ENCODE measurements at regions not wholly inside any gene's neighbourhood (a gene's known extent, or its start where the extent isn't known, plus 50 kb on each side); places are given as distances from the start of the nearest gene placed in this dataset.

- no peaks in the 10 kb centered on the region for H3K4me1 Mint-ChIP-seq (ENCODE audit: low read depth)
- no peaks in the 10 kb centered on the region for H3K36me3 Mint-ChIP-seq (ENCODE audit: insufficient read depth)
- H3K9me3 Mint-ChIP-seq (ENCODE audit: low read depth) = no peaks in the 10 kb centered on the region
Measured at GRCh38 chr7:26609082-26609481, 255.3 kb downstream of the SKAP2 start.

GRCh38 chr7:26609532-26609931 is 254.9 kb downstream of the SKAP2 start:
- Mint-ChIP-seq H3K36me3 (ENCODE audit: insufficient read depth) (no peaks in the 10 kb centered on the region), H3K4me1 (ENCODE audit: low read depth) (no peaks in the 10 kb centered on the region), H3K27ac (no peak overlapping the region), H3K4me3 (ENCODE audit: low read depth) (no peak overlapping the region), H3K9me3 (ENCODE audit: low read depth) (no peaks in the 10 kb centered on the region), H3K27me3 (peaks cover 28% of the 10 kb centered on the region)
- TF ChIP-seq CTCF (IDR thresholded peaks at IDR 0.05; ENCODE audit: unreplicated experiment) = no peak
- no peak for DNase-seq (ENCODE audit: low spot score, unreplicated experiment)

More at GRCh38 chr7:26609082-26609481, 255.3 kb downstream of the SKAP2 start:
- H3K27me3 Mint-ChIP-seq = peaks cover 28% of the 10 kb centered on the region
- no peak for TF ChIP-seq CTCF (IDR thresholded peaks at IDR 0.05; ENCODE audit: unreplicated experiment)
- H3K4me3 Mint-ChIP-seq (ENCODE audit: low read depth) = no peak overlapping the region
- DNase-seq (ENCODE audit: low spot score, unreplicated experiment) = no peak
- H3K27ac Mint-ChIP-seq = no peak overlapping the region

- H3K27me3 Mint-ChIP-seq = peaks cover 29% of the 10 kb centered on the region
- no peak overlapping the region for H3K27ac Mint-ChIP-seq
- no peak for TF ChIP-seq CTCF (IDR thresholded peaks at IDR 0.05; ENCODE audit: unreplicated experiment)
- no peak overlapping the region for H3K4me3 Mint-ChIP-seq (ENCODE audit: low read depth)
- DNase-seq (ENCODE audit: low spot score, unreplicated experiment) = no peak
- H3K4me1 Mint-ChIP-seq (ENCODE audit: low read depth) = no peaks in the 10 kb centered on the region
- peaks cover 3% of the 10 kb centered on the region for H3K9me3 Mint-ChIP-seq (ENCODE audit: low read depth)
- H3K36me3 Mint-ChIP-seq (ENCODE audit: insufficient read depth) = no peaks in the 10 kb centered on the region
Measured at GRCh38 chr7:26612742-26613141, 251.6 kb downstream of the SKAP2 start.

GRCh38 chr7:26614503-26614902 is 249.9 kb downstream of the SKAP2 start:
- Mint-ChIP-seq H3K27me3 (peaks cover 29% of the 10 kb centered on the region), H3K4me1 (ENCODE audit: low read depth) (peaks cover 2% of the 10 kb centered on the region), H3K4me3 (ENCODE audit: low read depth) (no peak overlapping the region), H3K9me3 (ENCODE audit: low read depth) (peaks cover 3% of the 10 kb centered on the region), H3K27ac (no peak overlapping the region), H3K36me3 (ENCODE audit: insufficient read depth) (no peaks in the 10 kb centered on the region)
- no peak for DNase-seq (ENCODE audit: low spot score, unreplicated experiment)
- TF ChIP-seq CTCF (IDR thresholded peaks at IDR 0.05; ENCODE audit: unreplicated experiment) = no peak

GRCh38 chr7:26616235-26616634 is 248.2 kb downstream of the SKAP2 start:
- Mint-ChIP-seq H3K4me3 (ENCODE audit: low read depth) (no peak overlapping the region), H3K27me3 (peaks cover 26% of the 10 kb centered on the region), H3K36me3 (ENCODE audit: insufficient read depth) (no peaks in the 10 kb centered on the region), H3K4me1 (ENCODE audit: low read depth) (peaks cover 2% of the 10 kb centered on the region), H3K9me3 (ENCODE audit: low read depth) (peaks cover 3% of the 10 kb centered on the region), H3K27ac (no peak overlapping the region)
- no peak for DNase-seq (ENCODE audit: low spot score, unreplicated experiment)
- TF ChIP-seq CTCF (IDR thresholded peaks at IDR 0.05; ENCODE audit: unreplicated experiment) = no peak

All from progenitor cell of endocrine pancreas (in vitro differentiated cells).